A549 (cell line): ENCODE measurements at regions not wholly inside any gene's neighbourhood (a gene's known extent, or its start where the extent isn't known, plus 50 kb on each side); places are given as distances from the start of the nearest gene placed in this dataset.

Source experiments
- ATAC-seq, 2 experiments: fragments of 200-7000 bp in 1 of 2; fragments of >200 bp in 1 of 2; cut with Nextera tagmentation in 1 of 2; cut with Tn5 transposase in 1 of 2; 3 replicates each; pipeline versions ENCODE4 v1.8.0 to v1.9.1; 2018 to 2020; ENCODE audit warnings: mild to moderate bottlenecking in 1 of 2, moderate library complexity in 1 of 2
- CTCF ChIA-PET: fragments of 300-600 bp; sonication (Branson Sonifier 250); formaldehyde crosslinking; extraction: SDS; loops from one replicate; lab custom pipeline; 2021; ENCODE audit warnings: antibody characterized with exemption, inconsistent platforms; lab: Yijun Ruan, JAX
- POLR2A ChIA-PET: fragments of 350-600 bp; formaldehyde crosslinking; extraction: SDS; loops from one replicate; lab custom pipeline; 2021; ENCODE audit warnings: antibody characterized with exemption, inconsistent platforms; lab: Yijun Ruan, JAX
- DNase-seq, 2 experiments: peaks; one replicate each; pipeline versions ENCODE4 v3.0.0 to v3.0.0-alpha.2; 2011 to 2016; ENCODE audit warnings: low read depth in 1 of 2, low spot score in 1 of 2
- FAIRE-seq: peaks from 2 replicates; lab custom pipeline; 2011; peaks lifted over from hg19 to GRCh38; lab: Jason Lieb, UNC
- H3K27ac ChIP-seq, 2 experiments: fragments of >200 bp; sonication (Bioruptor Twin); formaldehyde crosslinking; 3 replicates each; pipeline ENCODE4 v1.5.1; 2016 to 2017
- H3K4me1 ChIP-seq: fragments of >200 bp; sonication (Bioruptor Twin); formaldehyde crosslinking; 3 replicates; pipeline ENCODE4 v1.6.1; 2016
- H3K4me2 ChIP-seq: fragments of >200 bp; sonication (Bioruptor Twin); formaldehyde crosslinking; 3 replicates; pipeline ENCODE4 v1.6.1; 2016
- H3K4me3 ChIP-seq: fragments of >200 bp; sonication (Bioruptor Twin); formaldehyde crosslinking; 3 replicates; pipeline ENCODE4 v1.5.1; 2016
- H3K9me3 ChIP-seq: fragments of >200 bp; sonication (Bioruptor Twin); formaldehyde crosslinking; 3 replicates; pipeline ENCODE4 v1.6.1; 2016
- ATOH8 ChIP-seq: fragments of 250-450 bp; sonication (Bioruptor Pico); IDR thresholded peaks from 2 replicates; pipeline ENCODE4 v1.5.0; 2020; ENCODE audit warnings: low read depth, mild to moderate bottlenecking, moderate library complexity
- BHLHE40 ChIP-seq: IDR thresholded peaks from 2 replicates; pipeline ENCODE4 v1.6.1; 2012; ENCODE audit warnings: low read depth, low read length, inconsistent platforms
- CHD2 ChIP-seq: fragments of 150-350 bp; IDR thresholded peaks from 2 replicates; pipeline ENCODE4 v1.6.1; 2014; ENCODE audit warnings: low read length; ENCODE audit not compliant: partially characterized antibody
- ESRRA ChIP-seq: fragments of 150-350 bp; IDR thresholded peaks from 2 replicates; pipeline ENCODE4 v1.6.1; 2014; ENCODE audit warnings: mild to moderate bottlenecking, low read length, borderline replicate concordance
- FOSB ChIP-seq: fragments of 250-450 bp; sonication (Bioruptor Pico); IDR thresholded peaks from 2 replicates; pipeline ENCODE4 v1.5.0; 2020; ENCODE audit warnings: mild to moderate bottlenecking, moderate library complexity
- HDAC2 ChIP-seq: fragments of 200-600 bp; sonication (generic); IDR thresholded peaks from 2 replicates; pipeline ENCODE4 v1.6.1; 2016
- HOXB13 ChIP-seq: fragments of 250-450 bp; sonication (Bioruptor Pico); IDR thresholded peaks from 2 replicates; pipeline ENCODE4 v1.5.0; 2020; ENCODE audit warnings: low read depth, mild to moderate bottlenecking, moderate library complexity
- JUNB ChIP-seq: fragments of >200 bp; sonication (Bioruptor Twin); formaldehyde crosslinking; IDR thresholded peaks from 2 replicates; pipeline ENCODE4 v1.6.1; 2016
- KDM1A ChIP-seq: fragments of 200-600 bp; sonication (generic); IDR thresholded peaks from 2 replicates; pipeline ENCODE4 v1.6.1; 2016; ENCODE audit warnings: low read depth, mild to moderate bottlenecking
- MAFK ChIP-seq: fragments of 450-650 bp; IDR thresholded peaks from 2 replicates; pipeline ENCODE4 v1.6.1; 2014; ENCODE audit not compliant: partially characterized antibody
- MYC ChIP-seq: IDR thresholded peaks from 2 replicates; pipeline ENCODE4 v1.6.1; 2012; ENCODE audit warnings: mild to moderate bottlenecking, inconsistent platforms, low read length, improper control_type of control experiment, borderline replicate concordance
- PHF8 ChIP-seq: fragments of 200-600 bp; sonication (generic); IDR thresholded peaks from 2 replicates; pipeline ENCODE4 v1.6.1; 2016; ENCODE audit warnings: low read depth, mild to moderate bottlenecking, antibody characterized with exemption, moderate library complexity, borderline replicate concordance
- POLR2A ChIP-seq: IDR thresholded peaks from 2 replicates; pipeline ENCODE4 v1.6.1; 2012; ENCODE audit warnings: mild to moderate bottlenecking, low read length
- RARB ChIP-seq: fragments of 250-450 bp; sonication (Bioruptor Pico); IDR thresholded peaks from 2 replicates; pipeline ENCODE4 v1.8.0; 2021; ENCODE audit warnings: mild to moderate bottlenecking, moderate library complexity
- RCOR1 ChIP-seq: fragments of 150-350 bp; IDR thresholded peaks from 2 replicates; pipeline ENCODE4 v1.6.1; 2014; ENCODE audit warnings: antibody characterized with exemption, low read length, low read depth
- REST ChIP-seq: fragments of 200-600 bp; sonication (generic); IDR thresholded peaks from 2 replicates; pipeline ENCODE4 v1.6.1; 2016; ENCODE audit warnings: antibody characterized with exemption, mild to moderate bottlenecking, moderate library complexity
- RFX5 ChIP-seq: fragments of 450-650 bp; IDR thresholded peaks from 2 replicates; pipeline ENCODE4 v1.7.1; 2014; ENCODE audit warnings: antibody characterized with exemption, mild to moderate bottlenecking, moderate library complexity
- SMC3 ChIP-seq: fragments of >200 bp; sonication (Bioruptor Twin); formaldehyde crosslinking; IDR thresholded peaks from 3 replicates; pipeline ENCODE4 v1.6.1; 2018; ENCODE audit warnings: inconsistent platforms
- SREBF2 ChIP-seq: fragments of 450-650 bp; IDR thresholded peaks from 2 replicates; pipeline ENCODE4 v1.6.1; 2014; ENCODE audit warnings: mild to moderate bottlenecking, moderate library complexity
- TFCP2L1 ChIP-seq: fragments of 250-450 bp; sonication (Bioruptor Pico); IDR thresholded peaks from 2 replicates; pipeline ENCODE4 v1.5.0; 2021; ENCODE audit warnings: mild to moderate bottlenecking
- USF2 ChIP-seq: fragments of 450-650 bp; IDR thresholded peaks from 2 replicates; pipeline ENCODE4 v1.6.1; 2014; ENCODE audit warnings: antibody characterized with exemption
- ZC3H11A ChIP-seq: fragments of 450-650 bp; IDR thresholded peaks from 2 replicates; pipeline ENCODE4 v1.6.1; 2014; ENCODE audit warnings: antibody characterized with exemption, mild to moderate bottlenecking
- ZNF302 ChIP-seq: fragments of 250-450 bp; sonication (Bioruptor Pico); IDR thresholded peaks from 2 replicates; pipeline ENCODE4 v1.9.0; 2021; ENCODE audit warnings: inconsistent platforms, mild to moderate bottlenecking, moderate library complexity
- ZSCAN20 ChIP-seq: fragments of 250-450 bp; sonication (Bioruptor Pico); IDR thresholded peaks from 2 replicates; pipeline ENCODE4 v1.8.0; 2022; ENCODE audit warnings: mild to moderate bottlenecking, moderate library complexity
- WGBS: methylation state at CpG from one replicate; pipeline ENCODE4 v1.1.6; 2017; ENCODE audit errors: missing lambda C conversion rate; 5-methylcytosine and 5-hydroxymethylcytosine counted together

- POLR2A ChIA-PET: no interaction called here
- DNase-seq (no peak), FAIRE-seq (no peak), ATAC-seq (no peak)
- Histone ChIP-seq H3K27ac (no peak overlapping the region), H3K4me2 (no peak overlapping the region), H3K4me3 (no peak overlapping the region), H3K9me3 (no peaks in the 10 kb centered on the region), H3K4me1 (no peaks in the 10 kb centered on the region)
- CTCF ChIA-PET: no interaction called here
- WGBS: under 1% methylated on average over 4 of the region's 4 CpGs
- no peak for TF ChIP-seq RFX5
- TF ChIP-seq PHF8: no peak
- no peak for TF ChIP-seq MAFK
- no peak for TF ChIP-seq ESRRA
- TF ChIP-seq HOXB13 (CRISPR knock-in tag): no peak
- no peak for TF ChIP-seq RCOR1
- TF ChIP-seq RARB (CRISPR knock-in tag): no peak
- TF ChIP-seq ATOH8 (CRISPR knock-in tag): no peak
- no peak for TF ChIP-seq BHLHE40
- TF ChIP-seq JUNB: no peak
- no peak for TF ChIP-seq CHD2
- no peak for TF ChIP-seq MYC
- TF ChIP-seq KDM1A: no peak
- TF ChIP-seq ZC3H11A: no peak
These were observed 571.2 kb downstream of the LIG4 start for GRCh38 chr13:107644136-107644535.

GRCh38 chr13:107643615-107644014 is 571.7 kb downstream of the LIG4 start:
- DNase-seq (no peak), ATAC-seq (no peak), FAIRE-seq (no peak)
- CTCF ChIA-PET: interaction anchor here (0.7 kb wide), 1 partner anchor 22 kb away, joined by 3 read pairs; no protein-coding TSS in a partner anchor
- H3K27ac ChIP-seq: no peak overlapping the region
- H3K4me3 ChIP-seq: no peak overlapping the region
- no peak overlapping the region for H3K4me2 ChIP-seq
- WGBS: 16% methylated on average over 1 of the region's 1 CpG
- H3K9me3 ChIP-seq: no peaks in the 10 kb centered on the region
- POLR2A ChIA-PET: no interaction called here
- H3K4me1 ChIP-seq: no peaks in the 10 kb centered on the region
- TF ChIP-seq HOXB13 (CRISPR knock-in tag) (no peak), REST (no peak), RCOR1 (no peak), POLR2A (no peak), HDAC2 (no peak), ZSCAN20 (CRISPR knock-in tag) (no peak), SREBF2 (no peak), SMC3 (no peak), FOSB (CRISPR knock-in tag) (no peak), TFCP2L1 (CRISPR knock-in tag) (no peak), ZNF302 (no peak), USF2 (no peak)
